Adrenal gland (tissue), 9 donors: ENCODE measurements at regions not wholly inside any gene's neighbourhood (a gene's known extent, or its start where the extent isn't known, plus 50 kb on each side); places are given as distances from the start of the nearest gene placed in this dataset.

Experiments used
- DNase-seq, 7 donors: peaks; one replicate each; pipeline ENCODE4 v3.0.0-alpha.2; 2019 to 2020
- H3K27ac ChIP-seq, 5 donors: fragments of 200-600 bp; sonication (generic) in 4 of 5; 1 replicate in 3 of 5; 2 replicates in 2 of 5; pipeline versions ENCODE4 v1.5.1 to v1.8.0; 2016 to 2020; ENCODE audit warnings: mild to moderate bottlenecking in 1 of 5
- H3K27me3 ChIP-seq: fragments of 200-600 bp; 2 replicates; pipeline ENCODE4 v1.8.0; 2021
- H3K36me3 ChIP-seq, 2 donors: fragments of 200-600 bp; replicated peaks in 1 of 2; 1 replicate in 1 of 2; 2 replicates in 1 of 2; pipeline versions ENCODE4 v1.5.1 to v1.8.0; 2018 to 2022
- H3K4me1 ChIP-seq, 2 donors: fragments of 200-600 bp; replicated peaks in 1 of 2; 1 replicate in 1 of 2; 2 replicates in 1 of 2; pipeline versions ENCODE4 v1.5.1 to v1.8.0; 2018 to 2021
- H3K4me3 ChIP-seq, 4 donors: fragments of 200-600 bp; sonication (generic) in 3 of 4; one replicate each; pipeline ENCODE4 v1.5.1; 2016 to 2018
- H3K9me3 ChIP-seq, 3 donors: fragments of 200-600 bp; sonication (generic) in 1 of 3; replicated peaks in 1 of 3; 1 replicate in 2 of 3; 2 replicates in 1 of 3; pipeline versions ENCODE4 v1.5.1 to v1.8.0; 2016 to 2021
- POLR2A ChIP-seq, 2 donors: fragments of 450-650 bp; IDR thresholded peaks; one replicate each; pipeline ENCODE4 v1.6.1; 2017; ENCODE audit warnings: antibody characterized with exemption in 2 of 2, mild to moderate bottlenecking in 2 of 2, moderate library complexity in 1 of 2
- WGBS, 4 donors: extraction: QIAGEN DNeasy Blood & Tissue Kit in 2 of 4; methylation state at CpG; one replicate each; pipeline versions ENCODE4 v1.1.5 to v1.1.7; 2013 to 2017; 5-methylcytosine and 5-hydroxymethylcytosine counted together
- intact Hi-C, 2 donors: fragments of 100-400 bp; cut with DNase I; formaldehyde crosslinking; loops; one replicate each; pipeline versions ENCODE4 v1.14.1 to v1.15.0; 2022 to 2023
- TF ChIP-seq, protein P1 (sequence below), 6 experiments: fragments of 450-650 bp in 4 of 6; fragments of 200-600 bp in 2 of 6; sonication (generic) in 1 of 6; IDR thresholded peaks; 1 replicate in 5 of 6; 2 replicates in 1 of 6; pipeline versions ENCODE4 v1.5.1 to v1.8.0; 2016 to 2021; ENCODE audit warnings: antibody characterized with exemption in 6 of 6, mild to moderate bottlenecking in 2 of 6, moderate library complexity in 1 of 6
- donor health status: healthy with polysubstance abuse.
- donor health status: Bipolar disorder and iron deficiency.
- donor health status: DM: yes; HTN: yes; CAD: no.
- donor health status: DM: no; HTN: no; CAD: no.
- donor health status: DM: no; HTN: no; CAD: no.

DNA sequence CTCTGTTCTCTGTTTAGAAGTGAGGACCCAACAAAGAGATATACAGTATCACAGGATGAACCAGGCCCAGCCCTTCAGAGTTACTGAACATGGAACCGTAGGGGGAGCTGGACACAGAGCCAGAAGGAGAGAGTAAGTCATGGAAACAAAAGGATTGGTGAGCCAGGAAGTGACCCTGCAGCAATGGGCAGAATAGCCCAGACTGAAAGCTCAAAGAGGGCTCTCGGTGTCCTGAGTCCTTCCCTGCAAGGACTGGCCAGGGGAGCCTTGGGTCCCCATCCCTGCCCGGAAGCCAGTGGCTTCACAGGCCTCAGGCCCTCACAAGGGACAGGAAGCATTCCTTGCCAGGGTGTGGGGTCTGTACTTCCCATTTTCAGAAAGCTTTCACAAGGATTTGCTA is 150.6 kb downstream of the SPATA19 start:
- no peak for DNase-seq
- H3K36me3 ChIP-seq: no peaks in the 10 kb centered on the region
- H3K9me3 ChIP-seq: no peaks in the 10 kb centered on the region
- no peaks in the 10 kb centered on the region for H3K27me3 ChIP-seq
- WGBS, 4 donors: 71 to 87% (median 81%) methylated on average over 1 to 3 of the region's 3 CpGs
- H3K27ac ChIP-seq: no peak overlapping the region
- no peaks in the 10 kb centered on the region for H3K4me1 ChIP-seq
- TF ChIP-seq POLR2A (IDR thresholded peaks at IDR 0.05): no peak
- TF ChIP-seq, protein P1, sequence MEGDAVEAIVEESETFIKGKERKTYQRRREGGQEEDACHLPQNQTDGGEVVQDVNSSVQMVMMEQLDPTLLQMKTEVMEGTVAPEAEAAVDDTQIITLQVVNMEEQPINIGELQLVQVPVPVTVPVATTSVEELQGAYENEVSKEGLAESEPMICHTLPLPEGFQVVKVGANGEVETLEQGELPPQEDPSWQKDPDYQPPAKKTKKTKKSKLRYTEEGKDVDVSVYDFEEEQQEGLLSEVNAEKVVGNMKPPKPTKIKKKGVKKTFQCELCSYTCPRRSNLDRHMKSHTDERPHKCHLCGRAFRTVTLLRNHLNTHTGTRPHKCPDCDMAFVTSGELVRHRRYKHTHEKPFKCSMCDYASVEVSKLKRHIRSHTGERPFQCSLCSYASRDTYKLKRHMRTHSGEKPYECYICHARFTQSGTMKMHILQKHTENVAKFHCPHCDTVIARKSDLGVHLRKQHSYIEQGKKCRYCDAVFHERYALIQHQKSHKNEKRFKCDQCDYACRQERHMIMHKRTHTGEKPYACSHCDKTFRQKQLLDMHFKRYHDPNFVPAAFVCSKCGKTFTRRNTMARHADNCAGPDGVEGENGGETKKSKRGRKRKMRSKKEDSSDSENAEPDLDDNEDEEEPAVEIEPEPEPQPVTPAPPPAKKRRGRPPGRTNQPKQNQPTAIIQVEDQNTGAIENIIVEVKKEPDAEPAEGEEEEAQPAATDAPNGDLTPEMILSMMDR (IDR thresholded peaks at IDR 0.05): no peak
- intact Hi-C loops: no loop called here
- H3K4me3 ChIP-seq: no peak overlapping the region

DNA sequence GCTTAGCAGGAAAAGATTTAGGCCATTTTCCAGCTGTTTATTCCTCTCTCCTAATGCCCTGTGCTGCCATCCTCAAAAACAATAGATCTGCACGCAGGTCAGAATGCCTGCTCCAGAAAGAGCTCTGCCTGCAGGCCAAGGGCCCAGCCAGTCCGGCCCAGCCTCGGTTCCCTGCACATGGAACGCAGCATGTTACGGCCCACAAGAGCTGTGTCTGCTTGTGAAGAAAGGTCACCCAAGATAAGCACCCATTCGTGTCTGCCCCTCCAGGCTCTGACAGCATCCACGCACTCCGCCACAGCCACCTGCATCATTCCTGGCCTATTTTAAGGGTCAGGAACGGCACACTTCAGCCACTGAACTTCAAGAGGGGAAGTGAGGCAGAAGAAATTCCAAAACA is 152.2 kb downstream of the SPATA19 start:
- Histone ChIP-seq H3K27ac (no peak overlapping the region), H3K27me3 (no peaks in the 10 kb centered on the region), H3K9me3 (no peaks in the 10 kb centered on the region), H3K4me3 (no peak overlapping the region), H3K36me3 (no peaks in the 10 kb centered on the region), H3K4me1 (no peaks in the 10 kb centered on the region)
- TF ChIP-seq POLR2A (IDR thresholded peaks at IDR 0.05): no peak
- TF ChIP-seq, protein P1 (IDR thresholded peaks at IDR 0.05): no peak
- WGBS, 4 donors: 63 to 85% (median 80%) methylated on average over 5 to 9 of the region's 9 CpGs
- DNase-seq: no peak
- intact Hi-C loops: no loop called here

DNA sequence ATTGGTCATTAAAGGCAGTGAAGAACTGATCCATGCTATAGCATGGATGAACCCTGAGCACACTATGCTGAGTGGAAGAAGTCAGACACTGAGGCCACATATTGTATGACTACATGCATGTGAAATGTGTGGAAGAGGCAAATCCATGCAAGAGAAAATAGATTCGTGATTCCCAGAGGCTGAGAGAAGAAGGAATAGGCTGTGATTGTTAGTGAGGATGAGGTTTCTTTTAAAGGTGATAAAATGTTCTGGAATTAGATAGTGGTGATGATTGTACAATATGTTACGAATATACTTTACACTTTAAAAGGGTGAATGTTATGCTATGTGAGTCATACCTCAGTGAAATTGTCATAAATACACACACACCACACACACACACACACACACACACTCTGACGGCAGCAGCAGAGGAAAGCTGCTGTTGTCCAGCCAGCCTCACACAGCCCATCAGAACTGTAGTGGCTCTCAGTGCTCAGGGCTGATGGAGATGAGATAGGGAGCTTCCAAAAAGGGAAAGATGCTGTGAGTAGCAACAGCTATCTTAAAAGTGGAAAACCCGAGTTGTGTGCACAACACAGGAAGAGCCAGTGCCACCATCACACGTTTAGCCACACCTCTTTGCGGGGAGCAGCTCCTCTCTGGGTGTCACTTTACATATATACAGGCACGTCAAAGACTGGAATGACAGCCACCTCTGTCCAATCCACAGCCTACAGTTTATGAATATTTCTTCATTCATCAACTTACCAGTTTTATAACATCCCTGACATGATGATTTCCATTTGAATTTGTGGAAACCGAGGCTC is 153.0 kb downstream of the SPATA19 start:
- H3K4me3 ChIP-seq: no peak overlapping the region
- intact Hi-C loops: no loop called here
- no peaks in the 10 kb centered on the region for H3K4me1 ChIP-seq
- H3K36me3 ChIP-seq: no peaks in the 10 kb centered on the region
- WGBS, 4 donors: 55 to 65% (median 61%) methylated on average over 8 of the region's 8 CpGs
- no peaks in the 10 kb centered on the region for H3K27me3 ChIP-seq
- no peak for TF ChIP-seq POLR2A (IDR thresholded peaks at IDR 0.05)
- TF ChIP-seq, protein P1 (IDR thresholded peaks at IDR 0.05): no peak
- no peak overlapping the region for H3K27ac ChIP-seq
- DNase-seq: no peak
- H3K9me3 ChIP-seq: no peaks in the 10 kb centered on the region

DNA sequence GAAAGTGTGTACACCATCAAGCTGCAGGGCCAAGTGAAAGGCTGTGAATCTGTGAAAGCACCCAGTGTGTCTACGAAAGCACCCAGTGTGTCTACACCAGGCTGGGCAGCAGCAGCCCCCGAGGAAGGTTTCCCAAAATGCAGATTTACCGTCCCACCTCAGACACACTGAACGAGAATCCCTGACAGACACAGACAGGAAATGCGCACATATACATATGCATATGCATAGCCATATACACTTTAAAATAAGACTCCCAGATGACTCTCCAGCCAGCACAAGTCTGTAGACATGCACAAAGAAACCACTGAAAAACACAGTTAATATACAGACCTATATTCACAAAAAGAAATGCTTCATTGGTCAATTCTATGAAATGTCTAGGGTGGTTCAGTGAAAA is 155.5 kb upstream of the OPCML start:
- Histone ChIP-seq H3K9me3 (no peaks in the 10 kb centered on the region), H3K27ac (no peak overlapping the region), H3K4me3 (no peak overlapping the region), H3K36me3 (no peaks in the 10 kb centered on the region), H3K4me1 (no peaks in the 10 kb centered on the region), H3K27me3 (peaks cover 4% of the 10 kb centered on the region)
- no peak for DNase-seq
- TF ChIP-seq POLR2A (IDR thresholded peaks at IDR 0.05): no peak
- TF ChIP-seq, protein P1 (IDR thresholded peaks at IDR 0.05): no peak
- 71 to 80% (median 75%) methylated on average over 5 of the region's 5 CpGs for WGBS, 4 donors
- intact Hi-C loops: no loop called here
